Esophagus (tissue), 2 donors: ENCODE measurements at regions not wholly inside any gene's neighbourhood (a gene's known extent, or its start where the extent isn't known, plus 50 kb on each side); places are given as distances from the start of the nearest gene placed in this dataset.
"Not testable (repeated sequence)": the region's sequence is repeated elsewhere in the genome, so short reads cannot be mapped to it uniquely, and the experiment has no call there.

Experiments used
- H3K27ac ChIP-seq, 2 donors: one replicate each; pipeline ENCODE4 v1.5.1; 2013; ENCODE audit warnings: low read depth in 2 of 2, mild to moderate bottlenecking in 2 of 2, inconsistent platforms in 1 of 2, low read length in 1 of 2, moderate library complexity in 1 of 2
- H3K27me3 ChIP-seq, 2 donors: one replicate each; pipeline ENCODE4 v1.6.1; 2013; ENCODE audit warnings: low read length in 2 of 2, control low read depth in 1 of 2, mild to moderate bottlenecking in 1 of 2; ENCODE audit not compliant: insufficient read depth in 2 of 2, control insufficient read depth in 1 of 2
- H3K36me3 ChIP-seq, 2 donors: one replicate each; pipeline ENCODE4 v1.6.1; 2013; ENCODE audit warnings: low read length in 1 of 2; ENCODE audit not compliant: control insufficient read depth in 2 of 2, insufficient read depth in 2 of 2
- H3K4me1 ChIP-seq, 2 donors: one replicate each; pipeline ENCODE4 v1.6.1; 2013; ENCODE audit warnings: low read length in 1 of 2; ENCODE audit not compliant: control insufficient read depth in 2 of 2, insufficient read depth in 2 of 2
- H3K4me3 ChIP-seq, 2 donors: one replicate each; pipeline ENCODE4 v1.5.1; 2013; ENCODE audit warnings: low read length in 2 of 2, mild to moderate bottlenecking in 2 of 2, low read depth in 1 of 2, moderate library complexity in 1 of 2
- H3K9me3 ChIP-seq, 2 donors: one replicate each; pipeline ENCODE4 v1.6.1; 2013; ENCODE audit warnings: mild to moderate bottlenecking in 2 of 2, low read depth in 1 of 2, low read length in 1 of 2, moderate library complexity in 1 of 2; ENCODE audit not compliant: control insufficient read depth in 2 of 2, insufficient read depth in 1 of 2
- WGBS, 2 donors: extraction: QIAGEN DNeasy Blood & Tissue Kit; methylation state at CpG; one replicate each; pipeline ENCODE4 v1.1.7; 2013; 5-methylcytosine and 5-hydroxymethylcytosine counted together
- donor health status: healthy with polysubstance abuse.
- donor health status: Bipolar disorder and iron deficiency.

DNA sequence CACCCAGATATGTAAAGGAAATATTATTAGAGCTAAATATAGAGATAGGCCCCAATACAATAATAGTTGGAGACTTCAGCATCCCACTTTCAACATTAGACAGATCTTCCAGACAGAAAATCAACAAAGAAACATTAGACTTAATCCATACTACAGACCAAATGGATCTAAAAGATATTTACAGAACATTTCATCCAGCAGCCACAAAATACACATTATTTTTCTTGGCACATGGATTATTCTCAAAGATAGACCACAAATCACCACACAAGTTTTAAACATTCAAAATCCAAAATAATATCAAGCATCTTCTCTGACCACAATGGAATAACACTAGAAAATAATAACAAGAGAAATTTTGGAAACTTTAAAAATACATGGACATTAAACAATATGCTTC, 1159.1 kb upstream of the CITED2 start:
- H3K27me3 ChIP-seq = no peaks in the 10 kb centered on the region
- H3K9me3 ChIP-seq = no peaks in the 10 kb centered on the region
- H3K36me3 ChIP-seq = no peaks in the 10 kb centered on the region
- H3K4me1 ChIP-seq = no peaks in the 10 kb centered on the region
- H3K4me3 ChIP-seq = no peak overlapping the region
- no peak overlapping the region for H3K27ac ChIP-seq

DNA sequence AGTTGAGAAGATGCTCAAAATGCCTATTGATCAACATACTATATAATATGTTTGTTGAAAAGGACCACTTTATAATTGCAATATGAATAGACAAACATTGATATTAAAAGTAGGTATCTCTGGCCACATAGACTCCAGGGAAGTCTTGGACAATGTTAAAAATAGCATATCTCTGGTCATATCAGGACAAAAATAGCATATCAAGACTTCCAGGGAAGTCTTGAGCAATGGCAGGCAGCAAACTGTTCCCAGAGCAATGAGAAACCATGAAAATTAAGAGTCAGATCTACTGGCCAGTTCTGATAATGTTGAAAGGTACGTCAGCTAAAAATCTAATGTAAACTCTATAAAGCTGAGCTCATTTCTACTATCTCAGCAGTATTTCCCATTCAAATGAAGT, 1130.3 kb upstream of the CITED2 start:
- WGBS, 2 donors = 80 to 91% methylated on average over 1 of the region's 1 CpG
- Histone ChIP-seq H3K4me1 (no peaks in the 10 kb centered on the region), H3K36me3 (no peaks in the 10 kb centered on the region), H3K4me3 (no peak overlapping the region), H3K27me3 (no peaks in the 10 kb centered on the region), H3K27ac (no peak overlapping the region), H3K9me3 (no peaks in the 10 kb centered on the region)

DNA sequence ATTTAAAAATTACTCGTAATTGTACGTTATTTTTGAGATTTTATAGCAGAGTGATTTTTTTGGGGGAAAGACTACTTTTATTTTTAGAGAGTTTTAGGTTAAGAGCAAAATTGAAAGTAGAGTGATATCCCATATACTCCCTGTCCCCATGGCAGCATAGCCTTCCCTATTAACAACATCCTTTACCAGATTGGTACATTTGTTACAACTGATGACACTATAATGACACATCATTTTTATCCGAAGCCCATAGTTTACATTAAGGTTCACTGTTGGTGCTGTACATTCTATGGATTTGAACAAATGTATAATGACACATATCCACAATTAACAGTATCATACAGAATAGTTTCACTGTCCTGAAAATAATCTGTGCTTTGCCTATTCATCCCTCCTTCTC, 1126.4 kb upstream of the CITED2 start:
- Histone ChIP-seq H3K27me3 (no peaks in the 10 kb centered on the region), H3K4me3 (no peak overlapping the region), H3K9me3 (no peaks in the 10 kb centered on the region), H3K36me3 (no peaks in the 10 kb centered on the region), H3K27ac (no peak overlapping the region), H3K4me1 (no peaks in the 10 kb centered on the region)
- WGBS, 2 donors = 91 to 95% methylated on average over 3 of the region's 3 CpGs

DNA sequence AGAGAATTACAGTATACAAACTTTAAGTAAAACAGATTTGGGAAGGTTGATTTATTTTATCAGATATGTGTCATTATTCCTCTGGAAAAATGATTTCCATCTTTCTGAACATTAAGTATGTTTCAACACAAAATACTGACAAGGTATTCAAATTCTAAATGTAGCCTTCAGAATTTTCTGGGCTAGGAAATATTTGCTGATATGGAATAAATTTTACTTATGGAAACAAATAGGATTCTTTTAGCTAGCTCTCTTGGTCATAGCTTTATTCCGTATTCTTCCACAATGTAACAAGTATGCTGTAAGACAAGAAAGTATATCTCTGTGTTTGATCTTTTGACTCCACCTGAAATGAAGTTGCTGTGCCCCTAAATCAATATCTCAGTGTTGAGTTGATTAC, 1125.2 kb upstream of the CITED2 start:
- Histone ChIP-seq H3K36me3 (no peaks in the 10 kb centered on the region), H3K27me3 (no peaks in the 10 kb centered on the region), H3K4me1 (no peaks in the 10 kb centered on the region), H3K9me3 (no peaks in the 10 kb centered on the region), H3K4me3 (no peak overlapping the region), H3K27ac (no peak overlapping the region)
- WGBS, 2 donors = 86 to 94% methylated on average over 1 of the region's 1 CpG

DNA sequence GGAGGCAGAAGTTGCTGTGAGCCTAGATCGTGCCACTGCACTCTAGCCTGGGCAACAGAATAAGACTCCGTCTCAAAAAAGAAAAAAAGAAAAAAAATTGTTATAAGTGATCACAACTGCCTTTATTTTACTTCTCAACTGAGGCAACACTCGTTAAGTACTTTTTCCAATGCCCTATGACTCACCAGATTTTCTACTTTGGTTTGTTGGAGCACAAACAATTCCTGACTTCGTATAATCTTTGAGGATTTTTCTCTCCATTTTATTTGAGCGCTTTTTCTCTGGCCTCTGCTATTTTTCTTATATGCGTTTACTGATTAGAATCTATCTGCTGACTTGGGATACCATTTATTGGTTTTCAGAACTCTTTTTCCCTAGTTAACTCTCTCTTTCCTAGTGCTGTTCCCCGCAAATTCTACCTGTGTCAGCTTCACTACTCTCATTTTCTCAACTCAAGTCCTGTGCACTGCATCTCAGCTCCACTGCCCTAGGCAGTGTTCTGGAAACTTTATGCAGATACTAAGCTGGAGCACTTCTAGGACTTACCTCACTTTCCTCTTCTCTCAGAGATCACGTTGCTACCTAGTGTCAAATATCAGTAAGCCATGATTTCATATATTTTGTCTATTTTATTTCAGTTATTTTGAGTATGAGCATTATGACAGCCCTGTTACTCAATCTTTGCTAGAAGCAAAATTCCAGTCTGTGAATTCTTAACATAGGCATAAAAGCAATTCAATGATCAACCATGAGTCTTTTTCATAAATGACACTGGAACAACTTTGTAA, 1120.1 kb upstream of the CITED2 start:
- Histone ChIP-seq H3K36me3 (no peaks in the 10 kb centered on the region), H3K4me1 (no peaks in the 10 kb centered on the region), H3K27me3 (no peaks in the 10 kb centered on the region), H3K4me3 (no peak overlapping the region), H3K27ac (no peak overlapping the region), H3K9me3 (no peaks in the 10 kb centered on the region)
- 83 to 86% methylated on average over 8 of the region's 8 CpGs for WGBS, 2 donors

DNA sequence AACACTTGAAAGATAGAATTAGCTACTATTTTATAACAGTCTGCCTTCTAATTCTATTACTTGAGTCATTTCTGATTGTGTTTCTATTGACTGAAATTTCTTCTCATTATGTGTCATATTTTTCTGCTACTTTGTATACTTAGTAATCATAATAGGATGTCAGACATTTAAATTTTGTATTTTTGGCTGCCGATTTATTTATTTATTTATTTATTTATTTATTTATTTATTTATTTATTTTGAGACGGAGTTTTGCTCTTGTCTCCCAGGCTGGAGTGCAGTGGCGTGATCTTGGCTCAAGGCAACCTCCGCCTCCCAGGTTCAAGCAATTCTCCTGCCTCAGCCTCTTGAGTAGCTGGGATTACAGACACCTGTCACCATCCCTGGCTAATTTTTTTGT, 1119.0 kb upstream of the CITED2 start:
- H3K27ac ChIP-seq, H3K4me1 ChIP-seq, H3K4me3 ChIP-seq, H3K9me3 ChIP-seq, H3K36me3 ChIP-seq, H3K27me3 ChIP-seq: not testable (repeated sequence)
- WGBS, 2 donors = 95 to 96% methylated on average over 4 of the region's 4 CpGs

DNA sequence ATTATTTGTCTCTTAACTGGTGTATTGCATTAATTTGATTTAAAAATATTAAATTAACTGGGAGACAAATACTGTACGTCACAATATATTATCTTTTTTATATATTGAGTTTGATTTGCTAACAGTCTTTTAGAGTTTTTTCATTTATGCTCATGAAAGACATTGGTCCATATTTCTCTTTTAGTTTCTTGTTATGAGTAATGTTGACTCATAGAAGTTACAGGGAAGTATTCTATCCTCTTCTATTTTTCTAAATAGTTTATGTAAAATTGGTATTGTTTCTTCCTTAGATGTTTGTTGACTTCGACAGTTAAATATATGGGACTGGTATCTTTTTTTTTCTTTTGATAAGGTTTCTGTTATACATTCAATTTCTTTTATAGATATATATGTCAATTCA, 1115.6 kb upstream of the CITED2 start:
- Histone ChIP-seq H3K27ac (no peak overlapping the region), H3K9me3 (peaks cover 0 to 5% of the 10 kb centered on the region in 2 donors), H3K36me3 (no peaks in the 10 kb centered on the region), H3K4me3 (no peak overlapping the region), H3K4me1 (no peaks in the 10 kb centered on the region), H3K27me3 (no peaks in the 10 kb centered on the region)
- 83 to 86% methylated on average over 2 of the region's 2 CpGs for WGBS, 2 donors

DNA sequence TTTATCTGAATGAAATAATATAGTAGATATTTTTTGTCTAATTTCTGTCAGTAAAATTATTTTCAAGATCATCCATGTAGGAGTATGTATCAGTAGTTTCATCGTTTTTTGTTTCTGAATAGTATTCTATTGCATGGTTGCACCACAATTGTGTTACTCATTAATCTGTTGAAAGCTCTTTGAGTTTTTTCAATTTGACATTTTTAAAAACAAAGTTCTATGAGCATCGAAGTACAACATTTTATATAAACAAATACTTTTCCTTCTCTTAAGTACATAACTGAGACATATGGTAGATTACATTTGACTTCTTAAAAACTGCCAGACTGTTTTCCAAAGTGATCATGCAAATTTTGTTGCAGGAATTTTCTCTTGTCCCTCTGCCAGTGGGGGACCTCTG, 1113.1 kb upstream of the CITED2 start:
- Histone ChIP-seq H3K36me3 (no peaks in the 10 kb centered on the region), H3K9me3 (peaks cover 0 to 5% of the 10 kb centered on the region in 2 donors), H3K27me3 (no peaks in the 10 kb centered on the region), H3K4me3 (no peak overlapping the region), H3K4me1 (no peaks in the 10 kb centered on the region), H3K27ac (no peak overlapping the region)
- 77 to 82% methylated on average over 2 of the region's 2 CpGs for WGBS, 2 donors

DNA sequence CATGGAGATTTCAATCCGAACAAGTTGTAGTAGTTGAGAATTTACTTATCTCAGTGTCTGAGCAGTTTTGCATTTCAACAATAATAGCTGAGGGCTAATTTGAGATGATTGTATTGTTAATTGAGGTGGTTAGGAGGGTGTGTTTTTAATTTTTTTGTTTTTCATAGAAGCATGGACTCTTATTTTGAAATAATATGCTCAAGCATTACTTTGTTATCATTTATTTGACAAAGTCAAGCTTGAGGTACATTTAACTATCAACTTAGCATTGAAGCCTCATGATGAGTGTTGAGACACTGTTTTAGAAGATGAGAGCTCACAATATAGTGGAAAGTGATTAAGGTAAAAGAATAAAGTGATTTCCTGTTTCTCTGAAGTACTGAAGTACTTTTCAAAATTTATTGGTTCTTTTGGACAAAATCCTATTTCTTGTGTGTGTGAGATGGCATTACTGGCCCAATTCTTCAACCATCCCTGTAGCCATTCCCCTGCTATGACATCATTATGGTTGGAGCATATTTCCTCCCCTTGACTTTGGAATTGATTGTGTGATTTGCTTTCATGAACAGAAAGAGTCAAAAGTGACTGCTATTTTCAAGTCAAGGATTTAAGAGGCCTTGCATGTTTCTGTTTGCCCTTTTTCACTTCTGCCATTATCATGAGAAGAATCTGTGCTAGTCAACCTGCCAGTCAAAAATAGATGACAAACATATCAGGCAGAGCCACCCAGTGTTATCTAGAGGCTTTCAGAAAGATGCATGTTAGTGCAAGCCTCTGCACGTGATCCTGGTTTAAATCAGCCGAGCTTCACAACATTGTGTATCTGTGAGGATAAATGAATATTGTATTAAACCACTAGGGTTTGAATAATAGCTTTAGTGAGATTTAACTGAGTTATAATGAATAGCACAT, 1112.3 kb upstream of the CITED2 start:
- H3K36me3 ChIP-seq = no peaks in the 10 kb centered on the region
- peaks cover 0 to 5% of the 10 kb centered on the region in 2 donors for H3K9me3 ChIP-seq
- 69% methylated on average over 3 of the region's 3 CpGs for WGBS, 2 donors
- no peaks in the 10 kb centered on the region for H3K27me3 ChIP-seq
- H3K4me1 ChIP-seq = no peaks in the 10 kb centered on the region
- H3K4me3 ChIP-seq = no peak overlapping the region
- no peak overlapping the region for H3K27ac ChIP-seq
